Skeletal muscle cell (primary cell): ENCODE measurements at regions not wholly inside any gene's neighbourhood (a gene's known extent, or its start where the extent isn't known, plus 50 kb on each side); places are given as distances from the start of the nearest gene placed in this dataset.
"Not testable (repeated sequence)": the region's sequence is repeated elsewhere in the genome, so short reads cannot be mapped to it uniquely, and the experiment has no call there.

Source experiments
- DNase-seq: peaks from one replicate; pipeline ENCODE4 v3.0.0-alpha.2; 2010; ENCODE audit warnings: low read depth
- H3K4me3 ChIP-seq: 2 replicates; pipeline ENCODE4 v1.5.1; 2011; ENCODE audit warnings: low read depth, mild to moderate bottlenecking, control low read depth, low read length, moderate library complexity

DNA sequence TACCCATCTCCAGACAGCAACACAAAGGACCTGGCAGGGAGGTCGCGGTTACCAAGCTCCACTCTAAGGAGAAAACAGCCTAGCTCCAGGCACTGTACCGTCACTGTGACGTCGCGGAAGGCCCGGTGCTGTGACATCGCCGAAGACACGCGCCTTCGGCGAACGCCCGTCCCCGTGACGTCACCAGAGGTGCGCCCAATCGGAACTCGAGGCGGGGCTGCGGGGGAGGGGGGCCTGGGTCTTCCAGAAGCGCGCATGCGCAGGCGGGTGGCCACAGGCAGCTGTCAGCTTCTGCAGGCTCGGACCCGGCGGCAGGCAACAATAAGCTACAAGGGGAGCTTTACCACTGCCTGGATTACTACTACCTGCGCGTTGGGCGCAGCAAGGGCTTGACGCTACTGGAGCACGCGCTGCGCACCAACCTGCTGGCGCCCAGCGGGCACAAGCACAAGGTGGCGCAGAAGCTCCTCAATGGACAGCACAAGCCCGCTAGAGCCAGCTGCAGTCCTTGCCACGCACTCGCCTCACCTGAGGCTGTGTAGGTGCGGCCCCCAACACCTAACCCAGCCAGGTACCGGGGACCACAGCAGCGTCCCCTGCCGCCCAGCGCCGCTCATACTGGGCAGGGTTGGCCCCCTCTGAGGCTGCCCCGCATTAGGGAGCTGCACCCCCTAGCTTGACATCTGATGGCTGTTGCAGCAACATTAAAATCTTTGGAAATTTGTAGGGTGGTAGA, 208.4 kb downstream of the TPST1 start:
- DNase-seq: peak; percentile 27
- H3K4me3 ChIP-seq: peak overlapping the region; percentile 42

DNA sequence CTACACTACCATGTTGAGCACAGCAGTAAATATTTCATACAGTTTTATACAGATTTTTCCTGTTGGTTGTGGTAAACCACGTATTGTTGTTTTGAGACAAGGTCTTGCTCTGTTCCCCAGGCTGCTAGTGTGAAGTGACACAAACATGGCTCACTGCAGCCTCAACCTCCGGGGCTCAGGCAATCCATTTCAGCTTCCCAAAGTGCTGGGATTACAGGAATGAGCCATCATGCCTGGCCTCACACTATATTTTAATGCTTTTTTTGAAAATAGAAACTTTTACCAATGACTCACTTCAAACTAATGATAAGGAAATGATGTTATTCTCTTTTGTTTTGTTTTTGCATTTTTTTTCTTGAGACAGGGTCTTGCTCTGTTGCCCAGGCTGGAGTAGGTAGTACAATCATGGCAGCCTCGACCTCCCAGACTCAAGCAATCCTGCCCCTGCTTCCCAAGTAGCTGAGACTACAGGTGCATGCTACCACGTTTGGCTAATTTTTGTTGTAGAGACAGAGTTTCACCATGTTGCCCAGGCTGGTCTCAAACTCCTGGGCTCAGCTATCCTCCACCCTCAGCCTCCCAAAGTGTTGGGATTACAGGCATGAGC, 210.6 kb downstream of the TPST1 start:
- no peak overlapping the region for H3K4me3 ChIP-seq
- no peak for DNase-seq

DNA sequence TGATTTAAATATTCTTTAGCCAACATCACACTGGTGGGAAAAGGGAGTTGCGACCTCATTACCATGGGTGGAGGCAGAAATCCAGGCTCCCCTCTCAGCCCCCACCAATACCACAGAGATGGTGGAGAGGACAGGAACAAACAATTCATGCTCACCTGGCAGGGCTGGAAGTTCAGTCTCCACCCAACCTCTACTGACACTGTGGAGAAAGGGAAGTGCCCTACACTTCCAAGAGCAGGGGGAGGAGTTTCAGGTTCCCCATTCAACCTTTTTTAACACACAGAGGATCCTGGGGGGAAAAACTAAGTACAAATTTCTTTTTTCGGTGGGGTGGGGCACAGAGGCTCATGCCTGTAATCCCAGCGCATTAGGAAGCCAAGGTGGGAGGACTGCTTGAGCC, 210.1 kb upstream of the KCTD7 start:
- DNase-seq: no peak
- no peak overlapping the region for H3K4me3 ChIP-seq

DNA sequence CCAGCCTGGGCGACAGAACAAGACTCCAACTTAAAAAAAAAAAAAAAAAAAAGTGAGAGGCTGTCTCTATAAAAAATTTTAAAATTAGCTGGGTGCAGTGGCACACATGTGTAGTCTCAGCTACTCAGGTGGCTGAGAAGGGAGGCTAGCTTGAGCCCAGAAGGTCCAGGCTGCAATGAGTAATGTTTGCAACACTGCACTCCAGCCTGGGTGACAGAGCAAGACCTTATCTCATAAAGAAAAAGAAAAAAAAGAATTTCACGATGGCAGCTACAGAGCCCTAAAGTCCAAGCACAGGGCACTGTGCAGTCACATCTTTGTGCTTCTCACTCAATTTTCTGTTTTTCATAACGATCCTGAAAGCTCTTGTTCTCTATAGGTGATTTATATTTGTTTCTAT, 209.5 kb upstream of the KCTD7 start:
- no peak for DNase-seq
- H3K4me3 ChIP-seq: no peak overlapping the region

DNA sequence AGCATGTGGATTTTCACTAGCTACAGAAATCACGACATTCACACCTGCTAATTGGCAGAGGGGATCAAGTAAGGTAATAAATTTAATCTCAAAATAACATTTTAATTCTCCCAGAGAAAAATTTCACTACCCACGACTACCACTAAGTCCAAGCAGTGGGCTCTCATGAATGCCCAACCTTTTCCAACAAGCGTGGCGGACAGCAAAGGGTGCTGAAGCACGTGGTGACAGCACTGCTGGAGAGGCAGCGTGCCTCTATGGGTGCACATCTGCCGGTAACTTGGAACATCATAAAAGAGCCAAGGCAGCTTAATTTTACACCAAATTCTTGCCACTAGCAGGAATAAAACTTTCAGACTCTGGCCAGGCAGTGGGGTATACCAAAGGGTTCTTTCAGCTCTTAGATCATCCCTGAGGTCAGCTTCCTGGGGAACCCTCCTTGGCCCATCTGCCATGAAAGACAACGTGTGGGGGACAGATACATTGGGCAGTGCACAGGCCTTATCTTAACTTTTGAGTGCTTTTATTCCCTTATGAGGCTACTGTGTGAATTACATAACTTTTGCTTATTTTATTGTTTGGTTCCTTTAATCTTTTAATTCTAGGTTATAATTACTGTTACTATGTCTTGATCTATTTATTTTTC, 206.7 kb upstream of the KCTD7 start:
- H3K4me3 ChIP-seq: no peak overlapping the region
- no peak for DNase-seq

DNA sequence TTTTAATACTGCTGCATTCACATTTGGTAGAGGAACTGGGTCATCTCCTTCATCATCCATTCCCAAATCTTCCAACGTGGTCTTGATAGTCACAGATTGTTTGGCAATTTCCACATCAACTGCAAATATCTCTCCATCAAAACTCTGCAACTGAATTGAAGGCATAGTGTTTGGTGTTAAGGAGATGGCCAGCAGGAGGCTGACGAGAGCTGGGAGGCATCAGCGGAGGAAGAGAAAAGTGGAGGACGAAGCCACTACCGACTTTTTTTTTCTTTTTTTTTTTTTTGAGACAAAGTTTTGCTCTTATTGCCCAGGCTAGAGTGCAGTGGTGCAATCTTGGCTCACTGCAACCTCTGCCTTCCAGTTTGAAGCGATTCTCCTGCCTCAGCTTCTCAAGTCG, 205.0 kb upstream of the KCTD7 start:
- DNase-seq: no peak
- no peak overlapping the region for H3K4me3 ChIP-seq

DNA sequence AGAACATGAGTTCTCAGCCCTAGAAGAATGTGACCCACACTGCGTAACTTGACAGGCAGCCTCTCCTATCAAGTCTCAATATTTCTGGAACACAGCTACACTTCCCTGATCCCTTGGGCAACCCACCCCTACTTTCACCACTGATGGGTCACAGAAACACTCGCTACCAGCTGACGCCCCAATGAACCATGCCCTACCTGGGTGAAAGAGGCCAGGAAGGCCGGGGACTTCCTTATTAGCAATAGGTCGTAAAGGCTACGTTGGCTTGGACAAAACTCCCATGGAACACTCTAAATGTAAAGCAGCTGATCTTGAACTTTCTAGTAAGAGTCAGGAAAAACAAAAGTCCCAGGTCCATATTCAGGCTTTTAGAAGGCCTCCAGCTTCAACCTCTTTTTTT, 202.3 kb upstream of the KCTD7 start:
- no peak for DNase-seq
- no peak overlapping the region for H3K4me3 ChIP-seq

DNA sequence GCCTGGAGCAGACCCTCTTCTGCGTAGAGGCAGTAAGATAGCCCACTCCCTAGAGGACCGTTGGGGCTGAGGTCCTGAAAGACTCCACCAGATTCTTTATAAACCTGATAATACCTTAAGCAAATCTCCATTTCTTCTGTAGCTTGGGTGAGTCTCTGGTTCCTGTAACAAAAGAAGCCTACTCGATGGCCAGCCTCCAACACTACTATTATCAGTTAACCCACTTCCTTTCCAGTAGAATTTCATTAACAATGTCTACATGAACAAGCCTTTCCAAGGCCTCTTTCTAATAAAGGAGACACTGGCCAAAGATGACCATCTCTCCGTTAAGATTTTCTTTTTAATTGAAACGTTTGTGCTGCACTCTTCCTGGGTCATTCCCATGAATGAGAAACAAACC, 201.7 kb upstream of the KCTD7 start:
- DNase-seq: no peak
- no peak overlapping the region for H3K4me3 ChIP-seq

DNA sequence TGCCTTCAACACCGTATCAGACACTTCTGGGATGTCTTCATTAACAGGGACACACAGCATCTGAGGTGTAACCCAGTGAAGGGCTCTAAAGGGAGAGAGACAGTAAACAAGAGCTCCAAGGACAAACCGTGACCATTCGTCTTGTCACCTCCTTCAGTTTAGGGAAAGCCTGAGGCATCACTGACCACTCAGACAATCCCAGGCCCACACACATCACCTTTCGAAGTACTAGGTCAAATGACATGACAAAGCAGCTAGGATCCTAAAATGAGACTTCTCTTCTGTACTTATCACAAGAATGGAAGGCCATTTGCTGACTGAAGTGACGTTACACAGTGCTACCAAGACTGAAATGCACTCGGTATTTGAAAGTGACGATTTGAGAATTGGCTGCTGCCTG, 200.7 kb upstream of the KCTD7 start:
- no peak for DNase-seq

DNA sequence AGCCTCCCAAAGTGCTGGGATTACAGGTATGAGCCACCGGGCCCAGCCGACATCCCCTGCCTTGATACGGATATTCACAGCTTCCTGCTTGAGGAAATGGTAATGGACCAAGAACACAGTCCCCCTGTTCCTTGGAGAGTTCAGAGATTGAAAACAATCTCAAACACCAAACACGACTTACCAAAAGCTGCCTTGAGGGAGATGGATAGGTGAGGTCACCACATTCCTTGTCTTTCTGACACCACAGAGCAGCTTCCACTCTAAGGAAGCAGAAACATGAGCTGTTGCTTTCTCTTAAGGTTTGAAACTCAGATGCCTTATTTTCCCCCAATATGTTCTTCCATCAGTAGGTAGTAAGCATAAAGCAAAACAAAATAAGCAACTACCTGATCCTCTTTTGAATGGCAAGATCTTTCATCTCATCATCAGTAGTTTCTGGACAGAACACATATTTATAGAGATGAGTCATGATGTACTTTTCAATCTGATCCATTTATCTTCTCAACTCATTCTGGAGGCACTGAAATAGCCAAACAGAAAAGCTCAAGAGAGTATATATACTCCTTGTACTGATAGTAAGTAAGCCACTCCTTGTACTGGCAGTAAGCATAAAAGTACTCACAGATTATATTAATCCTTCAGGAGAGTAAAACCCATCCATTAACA, 199.1 kb upstream of the KCTD7 start:
- H3K4me3 ChIP-seq: no peak overlapping the region
- no peak for DNase-seq

More for the DNA sequence above, 200.7 kb upstream of the KCTD7 start:
- H3K4me3 ChIP-seq: no peak overlapping the region

DNA sequence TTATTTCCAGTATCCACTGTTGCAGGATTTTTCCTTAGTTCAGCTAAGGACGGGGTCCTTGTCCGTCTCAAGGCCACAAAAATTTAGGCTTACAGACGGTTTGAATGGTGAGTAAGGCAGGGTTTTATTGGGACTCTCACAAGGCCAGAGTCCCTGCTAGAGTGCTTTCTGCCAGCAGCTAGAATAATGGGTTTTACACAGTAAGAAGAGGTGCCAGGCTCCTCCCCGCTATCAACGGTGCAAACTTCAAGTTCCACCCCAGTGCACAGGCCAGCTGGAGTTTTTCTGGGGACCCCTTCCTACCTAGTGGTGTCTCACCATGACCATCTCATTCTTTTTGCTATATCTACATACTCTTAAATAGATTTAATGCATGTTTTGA, 198.5 kb upstream of the KCTD7 start:
- no peak overlapping the region for H3K4me3 ChIP-seq

DNA sequence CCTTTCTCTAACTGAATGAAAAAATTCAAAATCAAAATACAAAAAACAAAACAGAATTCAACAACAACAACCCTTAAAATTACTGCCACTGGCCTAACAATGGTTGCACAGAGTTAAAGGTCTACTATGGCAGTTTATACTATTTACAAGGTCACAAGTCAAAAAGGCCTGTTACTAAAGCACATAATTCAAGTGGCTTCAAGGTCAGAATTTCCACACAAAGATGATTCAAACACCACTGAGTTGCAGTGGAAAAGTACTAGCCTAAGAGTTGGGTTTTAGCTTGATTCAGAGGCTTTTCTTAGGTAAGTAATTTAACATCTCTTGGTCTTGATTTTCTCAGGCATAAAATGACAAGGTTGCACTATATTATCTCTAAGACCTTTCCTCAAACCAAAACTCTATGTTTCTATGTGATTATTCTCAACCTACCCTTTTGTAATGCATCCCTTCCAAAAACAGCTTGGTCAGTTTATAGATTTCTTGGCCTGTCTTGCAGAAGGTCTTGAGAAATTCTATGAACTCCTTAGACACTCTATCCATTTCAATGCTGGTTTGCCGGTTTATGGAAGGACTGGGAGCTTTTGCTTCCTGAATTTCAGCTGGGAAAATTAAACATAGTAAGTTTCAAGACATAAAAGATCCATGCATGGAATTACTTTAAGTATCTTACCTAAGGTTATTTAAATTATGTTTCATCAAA, 189.8 kb upstream of the KCTD7 start:
- not testable (repeated sequence) for DNase-seq, H3K4me3 ChIP-seq

More for the DNA sequence above, 198.5 kb upstream of the KCTD7 start:
- DNase-seq: no peak

DNA sequence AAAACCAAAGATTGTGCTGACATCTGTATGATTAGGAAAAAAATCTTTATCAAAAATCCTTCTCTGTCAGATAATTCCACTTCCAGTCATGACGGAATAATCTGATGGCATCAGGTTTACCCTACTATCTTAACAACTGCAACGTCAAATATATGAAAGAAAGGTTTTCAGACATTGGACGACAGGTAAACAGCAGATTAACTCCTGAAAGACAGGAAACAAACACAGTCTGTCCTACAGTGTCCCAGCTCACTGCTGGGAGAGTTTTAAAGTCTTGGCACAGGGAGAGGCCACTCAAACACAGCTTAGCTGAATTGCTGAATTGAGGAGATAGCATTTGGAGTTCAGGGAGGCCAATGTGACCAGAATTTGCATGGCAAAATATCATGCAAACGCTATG, 186.3 kb upstream of the KCTD7 start:
- DNase-seq: no peak

DNA sequence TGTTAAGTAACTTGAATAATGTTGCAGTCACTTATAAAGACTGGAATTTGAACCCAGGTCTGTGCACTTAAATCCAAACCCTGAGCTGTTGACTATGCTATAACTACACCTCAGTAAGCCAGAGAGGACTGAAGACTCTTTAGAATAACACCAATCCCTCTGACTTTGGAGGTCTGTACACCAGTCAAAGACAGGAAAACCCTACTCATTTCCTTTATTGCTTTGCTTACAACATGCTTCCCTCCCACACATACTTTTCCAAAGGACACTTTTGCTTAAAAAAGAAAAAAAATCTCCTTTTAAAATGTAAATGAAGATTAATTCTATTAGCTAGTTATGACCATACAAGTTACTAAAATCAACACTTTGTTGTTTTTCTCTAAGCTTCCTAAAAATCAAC, 184.7 kb upstream of the KCTD7 start:
- no peak overlapping the region for H3K4me3 ChIP-seq
- DNase-seq: no peak

More for the DNA sequence above, 186.3 kb upstream of the KCTD7 start:
- no peak overlapping the region for H3K4me3 ChIP-seq

DNA sequence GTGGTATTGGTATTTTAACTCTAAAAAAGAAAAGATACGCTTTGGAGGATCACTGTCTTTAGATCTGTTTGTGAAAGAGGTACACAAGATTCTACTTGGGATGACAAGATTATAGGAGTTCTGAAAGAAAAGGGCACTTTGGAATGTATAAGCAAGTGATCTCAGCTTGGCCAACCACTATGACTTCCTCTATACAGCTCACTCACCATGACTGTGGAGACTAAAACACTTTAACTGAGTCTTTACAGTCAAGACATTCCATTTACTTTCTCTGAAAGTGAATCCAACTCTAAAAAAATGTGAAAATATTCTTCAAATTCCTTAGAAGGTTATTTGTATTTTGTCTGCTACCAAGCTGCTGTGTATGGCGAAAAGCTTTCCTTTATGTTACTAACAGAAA, 181.7 kb upstream of the KCTD7 start:
- DNase-seq, H3K4me3 ChIP-seq: not testable (repeated sequence)

DNA sequence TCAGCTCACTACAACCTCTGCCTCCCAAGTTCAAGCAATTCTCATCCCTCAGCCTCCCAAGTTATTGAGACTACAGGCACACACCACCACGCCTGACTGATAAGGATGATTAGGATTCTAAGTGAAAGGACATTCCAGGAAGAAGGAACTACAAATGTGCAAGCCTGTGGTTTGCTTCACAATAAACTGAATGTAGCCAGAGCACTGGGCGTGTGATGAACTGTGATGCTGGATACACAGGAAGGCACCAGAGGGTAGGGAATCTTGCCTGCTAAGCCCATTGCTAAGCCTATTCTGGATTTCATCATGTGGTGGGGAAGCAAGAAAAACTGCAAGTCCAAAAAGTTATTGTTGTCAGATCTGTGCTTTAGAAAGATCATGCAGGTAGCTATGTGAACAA, 177.9 kb upstream of the KCTD7 start:
- H3K4me3 ChIP-seq, DNase-seq: not testable (repeated sequence)

DNA sequence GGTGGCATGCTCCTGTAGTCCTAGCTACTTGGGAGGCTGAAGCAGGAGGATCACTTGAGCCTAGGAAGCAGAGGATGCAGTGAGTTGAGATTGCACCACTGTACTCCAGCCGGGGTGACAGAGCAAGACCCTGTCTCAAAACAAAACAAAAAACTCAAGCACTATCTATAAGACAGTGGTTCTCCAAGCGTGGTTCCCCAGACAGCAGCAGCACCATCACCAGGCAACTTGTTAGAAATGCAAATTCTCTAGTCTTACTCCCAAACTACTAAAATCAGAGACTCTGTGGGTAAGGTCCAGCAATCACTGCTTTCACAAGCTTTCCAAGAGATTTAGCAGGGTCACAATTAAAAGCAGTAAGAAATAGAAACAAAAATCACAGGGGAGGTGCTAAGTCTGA, 177.0 kb upstream of the KCTD7 start:
- DNase-seq, H3K4me3 ChIP-seq: not testable (repeated sequence)

DNA sequence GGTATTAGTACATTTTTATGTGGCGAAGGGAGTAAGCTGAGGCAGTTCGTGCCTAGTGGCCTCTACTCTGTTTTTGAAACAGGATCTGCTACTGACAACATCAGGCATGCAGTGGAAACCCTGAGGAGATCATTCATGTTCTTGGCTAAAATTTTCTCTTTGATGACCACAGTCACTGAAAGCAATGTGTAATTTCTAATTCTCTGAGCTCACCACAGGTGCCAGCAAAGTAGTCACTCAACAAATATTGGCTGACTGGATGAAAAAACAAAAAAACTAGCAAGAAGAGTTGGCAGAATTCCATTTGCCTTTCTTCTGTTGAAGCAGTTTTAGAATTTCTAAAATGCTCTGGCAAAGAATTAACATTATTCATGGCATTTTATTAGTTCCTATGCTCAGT, 176.5 kb upstream of the KCTD7 start:
- no peak for DNase-seq
- H3K4me3 ChIP-seq: no peak overlapping the region

DNA sequence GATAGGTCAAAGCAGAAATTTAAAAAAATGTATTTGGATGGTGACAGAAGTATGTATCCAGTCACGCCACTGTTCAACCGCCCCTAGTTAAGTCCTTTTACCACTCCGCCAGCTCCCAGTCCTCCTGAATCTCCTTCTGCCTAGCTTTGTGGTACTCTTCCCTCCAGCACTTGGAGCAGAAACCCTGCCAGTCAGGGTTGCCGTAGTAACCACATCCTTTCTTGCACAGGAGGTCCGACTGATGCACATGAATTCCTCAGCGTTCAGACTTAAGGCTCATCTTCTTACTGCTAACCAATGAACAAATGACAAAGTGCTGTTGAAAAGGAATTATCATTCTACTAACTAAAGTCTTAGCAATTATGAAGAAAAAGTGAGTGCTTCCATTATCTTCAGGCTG, 175.3 kb upstream of the KCTD7 start:
- no peak overlapping the region for H3K4me3 ChIP-seq
- no peak for DNase-seq
